GM12891 (cell line): ENCODE measurements at regions not wholly inside any gene's neighbourhood (a gene's known extent, or its start where the extent isn't known, plus 50 kb on each side); places are given as distances from the start of the nearest gene placed in this dataset.

Experiments
- POLR2A ChIP-seq: IDR thresholded peaks from 2 replicates; pipeline ENCODE4 v1.6.1; 2011; ENCODE audit warnings: low read depth, low read length, control low read depth
- TAF1 ChIP-seq: IDR thresholded peaks from 2 replicates; pipeline ENCODE4 v1.6.1; 2011; ENCODE audit warnings: low read depth, low read length, control low read depth

GRCh38 chr5:52466113-52466512, 321.6 kb upstream of the ITGA1 start:
- no peak for TF ChIP-seq POLR2A
- no peak for TF ChIP-seq TAF1
